TTC549 (cell line): ENCODE measurements at regions not wholly inside any gene's neighbourhood (a gene's known extent, or its start where the extent isn't known, plus 50 kb on each side); places are given as distances from the start of the nearest gene placed in this dataset.

Experiments used
- FAIRE-seq: peaks from 2 replicates; lab custom pipeline; 2012; peaks lifted over from hg19 to GRCh38; lab: Jason Lieb, UNC

- no peak for FAIRE-seq
Observed at GRCh38 chr13:105519771-105520170, 1015.7 kb downstream of the EFNB2 start.

GRCh38 chr13:105518086-105518485 is 1017.4 kb downstream of the EFNB2 start:
- FAIRE-seq: no peak

- no peak for FAIRE-seq
Observed at GRCh38 chr13:105514401-105514800, 1021.1 kb downstream of the EFNB2 start.

GRCh38 chr13:105513448-105513847 is 1022.0 kb downstream of the EFNB2 start:
- no peak for FAIRE-seq

- FAIRE-seq: no peak
Observed at GRCh38 chr13:105509981-105510762, 1025.3 kb downstream of the EFNB2 start.

- no peak for FAIRE-seq
Observed at GRCh38 chr13:105506463-105506862, 1029.0 kb downstream of the EFNB2 start.

- no peak for FAIRE-seq
Observed at GRCh38 chr13:105502193-105502592, 1033.3 kb downstream of the EFNB2 start.

GRCh38 chr13:105497597-105497996 is 1037.9 kb downstream of the EFNB2 start:
- no peak for FAIRE-seq

GRCh38 chr13:105492216-105492615 is 1043.2 kb downstream of the EFNB2 start:
- no peak for FAIRE-seq

GRCh38 chr13:105491345-105491744 is 1044.1 kb downstream of the EFNB2 start:
- FAIRE-seq: no peak

GRCh38 chr13:105485081-105485480 is 1050.4 kb downstream of the EFNB2 start:
- FAIRE-seq: no peak

GRCh38 chr13:105474983-105475610 is 1060.4 kb downstream of the EFNB2 start:
- no peak for FAIRE-seq

- FAIRE-seq: no peak
Observed at GRCh38 chr13:105471673-105472072, 1063.8 kb downstream of the EFNB2 start.

GRCh38 chr13:105466376-105466775 is 1069.1 kb downstream of the EFNB2 start:
- FAIRE-seq: no peak

- FAIRE-seq: no peak
Observed at GRCh38 chr13:105465745-105466144, 1069.7 kb downstream of the EFNB2 start, which contains the start of gene DAOA. Gene DAOA (plus strand): TSS chr13:105466045.

GRCh38 chr13:105465251-105465650 is 1070.2 kb downstream of the EFNB2 start:
- no peak for FAIRE-seq

- FAIRE-seq: no peak
Observed at GRCh38 chr13:105464249-105464648, 1071.2 kb downstream of the EFNB2 start.

GRCh38 chr13:105463011-105463501 is 1072.4 kb downstream of the EFNB2 start:
- FAIRE-seq: no peak

- no peak for FAIRE-seq
Observed at GRCh38 chr13:105462098-105462497, 1073.4 kb downstream of the EFNB2 start.

GRCh38 chr13:105452895-105453294 is 1082.6 kb downstream of the EFNB2 start:
- no peak for FAIRE-seq

GRCh38 chr13:105450784-105451183 is 1084.7 kb downstream of the EFNB2 start:
- no peak for FAIRE-seq

GRCh38 chr13:105448811-105449210 is 1086.7 kb downstream of the EFNB2 start:
- no peak for FAIRE-seq

GRCh38 chr13:105446197-105446596 is 1089.3 kb downstream of the EFNB2 start:
- no peak for FAIRE-seq

GRCh38 chr13:105445796-105446195 is 1089.7 kb downstream of the EFNB2 start:
- FAIRE-seq: no peak
